HG03066 (cell line): ENCODE measurements at regions not wholly inside any gene's neighbourhood (a gene's known extent, or its start where the extent isn't known, plus 50 kb on each side); places are given as distances from the start of the nearest gene placed in this dataset.
A peak's percentile ranks its signal among the peaks of the same experiment; 100 is the strongest.
"Not testable (repeated sequence)": the region's sequence is repeated elsewhere in the genome, so short reads cannot be mapped to it uniquely, and the experiment has no call there.

ENCODE experiments used
- ATAC-seq: cut with Tn5 transposase; IDR thresholded peaks from one replicate; pipeline ENCODE4 v1.9.1; 2021; ENCODE audit warnings: low read depth; ENCODE audit not compliant: unreplicated experiment

GRCh38 chr2:194363878-194364277 is 1293.1 kb upstream of the SLC39A10 start:
- ATAC-seq = no peak

- no peak for ATAC-seq
Observed at GRCh38 chr2:194363295-194363694, 1293.7 kb upstream of the SLC39A10 start.

GRCh38 chr2:194352505-194352904 is 1304.5 kb upstream of the SLC39A10 start:
- ATAC-seq = no peak

- ATAC-seq = no peak
Observed at GRCh38 chr2:194346193-194346592, 1310.8 kb upstream of the SLC39A10 start.

DNA sequence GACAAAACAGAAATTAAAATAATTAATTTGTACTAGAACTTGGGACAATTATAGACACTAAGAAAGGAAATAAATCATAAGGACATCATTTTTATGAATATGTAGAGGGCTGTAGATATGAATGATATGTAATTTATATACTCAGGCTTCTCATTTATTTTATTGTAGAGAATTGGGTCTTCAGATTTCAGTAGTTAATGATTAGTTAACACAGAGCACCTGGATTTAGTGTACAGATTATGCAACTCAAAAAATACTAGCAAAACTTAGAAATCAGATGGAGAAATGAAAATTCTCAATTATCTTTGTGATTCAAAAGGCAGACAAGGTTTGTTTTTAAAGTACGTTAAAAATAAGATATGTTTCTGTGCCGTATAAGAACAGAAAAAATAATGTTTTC is 1311.7 kb upstream of the SLC39A10 start:
- no peak for ATAC-seq

- ATAC-seq = no peak
Observed at GRCh38 chr2:194343167-194343566, 1313.9 kb upstream of the SLC39A10 start.

DNA sequence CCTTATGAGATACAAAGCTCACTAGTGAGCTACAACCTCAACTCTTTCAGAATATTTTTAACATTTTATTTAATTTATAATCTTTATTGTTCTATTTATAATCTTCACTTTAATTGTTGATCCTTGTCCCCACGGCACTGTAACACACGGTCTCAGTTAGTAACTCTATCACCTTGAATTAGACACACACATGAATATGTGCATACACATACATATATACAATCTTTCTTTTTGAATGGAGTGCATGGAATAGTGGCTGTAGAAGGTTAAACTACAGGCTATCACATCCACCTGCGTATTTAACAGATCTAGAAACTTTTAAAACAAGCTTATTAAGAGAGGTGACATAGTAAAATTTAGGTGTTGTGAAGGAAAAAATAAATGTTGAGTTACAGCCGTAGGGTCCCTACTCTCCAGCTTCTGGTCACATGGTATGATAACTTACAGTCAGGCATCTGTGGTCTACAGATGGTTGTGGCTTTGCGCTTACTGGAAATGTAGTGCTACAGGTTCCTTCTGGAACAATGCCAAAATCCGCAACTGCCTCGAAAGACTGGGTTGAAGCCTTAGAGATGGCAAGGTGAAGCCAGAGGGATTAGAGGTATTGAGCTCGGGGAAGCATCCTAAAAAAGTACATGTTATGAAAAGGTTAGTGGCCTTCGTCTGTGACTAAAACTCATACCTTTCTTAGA is 1324.1 kb upstream of the SLC39A10 start:
- ATAC-seq = no peak

- no peak for ATAC-seq
Observed at GRCh38 chr2:194328456-194328855, 1328.6 kb upstream of the SLC39A10 start.

GRCh38 chr2:194327196-194327888 is 1329.7 kb upstream of the SLC39A10 start:
- ATAC-seq = no peak

GRCh38 chr2:194323740-194324139 is 1333.3 kb upstream of the SLC39A10 start:
- ATAC-seq = no peak

DNA sequence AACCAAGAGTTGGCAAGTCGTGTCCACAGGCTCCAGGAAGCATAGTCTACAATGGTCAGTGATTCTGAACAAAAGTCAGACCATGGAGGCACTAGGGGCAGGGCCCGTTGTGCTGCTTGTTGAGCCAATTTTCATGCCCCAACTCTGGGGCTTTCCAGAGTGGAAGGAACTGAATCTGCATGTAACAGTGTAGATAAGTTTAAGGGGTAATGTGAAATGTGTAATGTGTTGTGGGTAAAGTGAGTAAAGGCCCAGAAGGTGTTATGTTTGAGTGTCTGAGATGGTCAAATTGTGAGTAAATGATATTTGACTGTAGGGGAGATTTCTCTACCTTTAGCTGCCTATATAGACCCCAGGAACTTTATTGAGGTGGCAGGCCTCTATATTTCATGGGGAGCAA is 1336.5 kb upstream of the SLC39A10 start:
- no peak for ATAC-seq

- peak; percentile 52 for ATAC-seq
Observed at GRCh38 chr2:194319222-194319992, 1337.6 kb upstream of the SLC39A10 start.

GRCh38 chr2:194314042-194314441 is 1343.0 kb upstream of the SLC39A10 start:
- ATAC-seq = no peak

GRCh38 chr2:194304191-194304590 is 1352.8 kb upstream of the SLC39A10 start:
- ATAC-seq = no peak

DNA sequence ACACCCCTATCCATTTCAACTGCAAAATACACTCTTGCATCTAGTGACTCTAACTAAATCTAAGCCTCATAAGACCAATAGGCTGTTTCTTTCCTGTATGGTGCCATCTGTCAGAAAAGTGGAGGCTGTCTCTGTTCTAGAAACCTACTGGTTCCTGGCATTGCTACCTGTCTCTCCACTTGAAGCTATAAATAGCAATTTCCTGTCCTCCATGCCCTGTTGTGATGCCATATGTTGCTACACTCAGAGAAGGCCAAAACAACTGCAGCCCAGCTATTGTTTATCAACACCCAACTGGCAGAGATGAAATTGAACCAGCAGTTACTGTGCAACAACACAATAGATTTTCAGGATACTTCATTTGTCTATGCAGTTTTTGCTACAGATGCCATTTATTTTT is 1355.1 kb upstream of the SLC39A10 start:
- ATAC-seq = no peak

- ATAC-seq = no peak
Observed at GRCh38 chr2:194294156-194294555, 1362.9 kb upstream of the SLC39A10 start.

- no peak for ATAC-seq
Observed at GRCh38 chr2:194291104-194291503, 1365.9 kb upstream of the SLC39A10 start.

DNA sequence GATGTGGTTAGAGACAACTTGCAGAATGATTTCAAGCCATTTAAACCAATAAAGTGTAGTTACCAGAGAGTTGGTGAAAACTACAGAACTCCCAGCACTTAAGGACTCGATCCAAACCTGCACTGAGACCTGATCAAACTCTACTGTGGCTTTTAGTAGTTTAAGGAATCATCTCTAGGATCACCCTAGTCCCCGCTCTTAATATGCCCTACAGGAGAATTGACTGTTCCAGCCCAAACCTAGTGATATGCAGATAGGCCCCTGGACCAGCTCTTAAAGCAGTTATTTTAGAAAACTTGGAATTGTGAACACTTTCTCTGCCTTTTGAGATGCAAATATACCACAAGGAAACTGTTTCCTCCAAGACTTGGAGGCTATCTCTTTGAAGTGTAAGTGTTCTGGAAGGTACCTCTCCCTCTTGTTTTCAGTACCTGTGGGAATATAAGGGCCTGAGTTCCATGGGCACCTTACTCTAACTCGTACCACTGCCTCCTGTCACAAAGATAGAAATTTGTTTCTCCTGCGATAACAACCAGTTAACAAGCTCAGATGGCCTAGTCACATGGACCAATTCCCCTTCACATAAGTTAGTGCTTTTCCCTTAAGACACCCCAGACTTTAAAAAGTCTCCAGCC is 1367.2 kb upstream of the SLC39A10 start:
- no peak for ATAC-seq

- not testable (repeated sequence) for ATAC-seq
Observed at GRCh38 chr2:194276667-194277066, 1380.4 kb upstream of the SLC39A10 start.

GRCh38 chr2:194271293-194271961 is 1385.6 kb upstream of the SLC39A10 start:
- ATAC-seq = no peak
